ENCODE measurements at regions not wholly inside any gene's neighbourhood (a gene's known extent, or its start where the extent isn't known, plus 50 kb on each side); places are given as distances from the start of the nearest gene placed in this dataset.

DNA sequence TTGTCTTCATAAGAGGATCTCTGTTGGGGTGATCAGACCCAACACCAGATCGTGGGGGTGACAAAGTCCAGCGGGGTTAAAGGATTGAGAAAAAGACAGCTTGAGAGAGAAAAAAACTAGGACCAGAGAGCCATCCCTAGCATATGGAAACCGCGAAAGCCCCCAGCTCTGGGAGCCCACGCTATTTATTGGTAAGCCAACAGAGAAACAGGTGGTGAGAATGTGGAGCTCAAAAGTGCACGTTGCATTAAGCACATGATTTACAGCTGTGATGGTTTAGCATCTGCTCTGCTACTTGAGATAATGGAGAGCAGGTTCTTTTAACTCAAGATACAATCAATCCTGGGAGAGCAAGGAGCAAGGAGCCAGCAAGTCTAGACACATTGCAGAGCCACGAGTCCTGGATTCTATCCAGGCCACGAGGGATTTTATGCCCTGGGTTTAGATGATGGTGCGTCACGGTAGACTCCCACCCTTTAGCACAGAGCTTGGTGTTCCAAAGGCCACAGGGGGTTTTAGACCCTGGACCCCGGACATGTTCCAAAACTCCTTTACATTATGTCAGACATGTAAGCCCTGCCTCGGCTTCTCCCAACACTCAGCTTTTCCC is 755.2 kb upstream of the SORCS1 start:
- intact Hi-C loops (cut with micrococcal nuclease): no loop called here
- BruUV-seq (replicated peaks): no TSS peak
- TF ChIP-seq, protein P1, sequence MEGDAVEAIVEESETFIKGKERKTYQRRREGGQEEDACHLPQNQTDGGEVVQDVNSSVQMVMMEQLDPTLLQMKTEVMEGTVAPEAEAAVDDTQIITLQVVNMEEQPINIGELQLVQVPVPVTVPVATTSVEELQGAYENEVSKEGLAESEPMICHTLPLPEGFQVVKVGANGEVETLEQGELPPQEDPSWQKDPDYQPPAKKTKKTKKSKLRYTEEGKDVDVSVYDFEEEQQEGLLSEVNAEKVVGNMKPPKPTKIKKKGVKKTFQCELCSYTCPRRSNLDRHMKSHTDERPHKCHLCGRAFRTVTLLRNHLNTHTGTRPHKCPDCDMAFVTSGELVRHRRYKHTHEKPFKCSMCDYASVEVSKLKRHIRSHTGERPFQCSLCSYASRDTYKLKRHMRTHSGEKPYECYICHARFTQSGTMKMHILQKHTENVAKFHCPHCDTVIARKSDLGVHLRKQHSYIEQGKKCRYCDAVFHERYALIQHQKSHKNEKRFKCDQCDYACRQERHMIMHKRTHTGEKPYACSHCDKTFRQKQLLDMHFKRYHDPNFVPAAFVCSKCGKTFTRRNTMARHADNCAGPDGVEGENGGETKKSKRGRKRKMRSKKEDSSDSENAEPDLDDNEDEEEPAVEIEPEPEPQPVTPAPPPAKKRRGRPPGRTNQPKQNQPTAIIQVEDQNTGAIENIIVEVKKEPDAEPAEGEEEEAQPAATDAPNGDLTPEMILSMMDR (IDR thresholded peaks at IDR 0.05; ENCODE audit: unreplicated experiment): no peak
- no peaks in the 10 kb centered on the region for H3K9me3 Mint-ChIP-seq (ENCODE audit: unreplicated experiment)
- peaks cover 9% of the 10 kb centered on the region for H3K4me1 Mint-ChIP-seq (ENCODE audit: insufficient read depth, unreplicated experiment)
- no peak for DNase-seq (ENCODE audit: unreplicated experiment)
- POLR2A ChIA-PET: no interaction called here
- CTCF ChIA-PET: interaction anchor here (2.1 kb wide), 1 partner anchor 285 kb away, joined by 5 read pairs; no protein-coding TSS in a partner anchor
- no peaks in the 10 kb centered on the region for H3K27me3 Mint-ChIP-seq (ENCODE audit: insufficient read depth, unreplicated experiment)
- H3K4me3 Mint-ChIP-seq (ENCODE audit: unreplicated experiment): no peak overlapping the region
- no peaks in the 10 kb centered on the region for H3K36me3 Mint-ChIP-seq (ENCODE audit: insufficient read depth, unreplicated experiment)
- H3K27ac Mint-ChIP-seq (ENCODE audit: low read depth, unreplicated experiment): no peak overlapping the region

DNA sequence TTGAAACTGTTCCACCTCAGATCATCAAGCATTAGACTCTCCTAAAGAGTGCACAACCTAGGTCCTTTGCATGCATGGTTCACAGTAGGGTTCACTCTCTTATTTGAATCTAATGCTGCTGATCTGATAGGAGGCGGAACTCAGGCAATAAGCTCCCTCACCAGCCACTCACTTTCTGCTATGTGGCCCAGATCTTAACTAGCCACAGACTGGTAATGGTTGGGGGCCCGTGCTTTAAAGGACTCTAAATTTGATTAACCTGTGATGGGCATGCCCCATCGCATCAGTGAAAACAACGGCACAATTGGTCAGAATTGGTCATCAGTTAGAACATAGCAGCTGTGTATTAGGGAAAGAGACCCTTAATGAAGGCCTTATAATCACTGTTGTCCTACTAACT is 753.7 kb upstream of the SORCS1 start:
- H3K9me3 Mint-ChIP-seq (ENCODE audit: unreplicated experiment): no peaks in the 10 kb centered on the region
- DNase-seq (ENCODE audit: unreplicated experiment): no peak
- H3K4me3 Mint-ChIP-seq (ENCODE audit: unreplicated experiment): no peak overlapping the region
- H3K27me3 Mint-ChIP-seq (ENCODE audit: insufficient read depth, unreplicated experiment): no peaks in the 10 kb centered on the region
- POLR2A ChIA-PET: interaction anchor here (0.6 kb wide), 1 partner anchor 919 kb away, joined by 3 read pairs; no protein-coding TSS in a partner anchor
- TF ChIP-seq, protein P1 (IDR thresholded peaks at IDR 0.05; ENCODE audit: unreplicated experiment): no peak
- CTCF ChIA-PET: interaction anchor here (0.6 to 1.1 kb wide), 2 partner anchors 327 to 627 kb away, joined by 3 read pairs; no protein-coding TSS in a partner anchor
- H3K36me3 Mint-ChIP-seq (ENCODE audit: insufficient read depth, unreplicated experiment): no peaks in the 10 kb centered on the region
- H3K27ac Mint-ChIP-seq (ENCODE audit: low read depth, unreplicated experiment): no peak overlapping the region
- BruUV-seq (replicated peaks): no TSS peak
- H3K4me1 Mint-ChIP-seq (ENCODE audit: insufficient read depth, unreplicated experiment): peaks cover 9% of the 10 kb centered on the region
- intact Hi-C loops (cut with micrococcal nuclease): no loop called here

DNA sequence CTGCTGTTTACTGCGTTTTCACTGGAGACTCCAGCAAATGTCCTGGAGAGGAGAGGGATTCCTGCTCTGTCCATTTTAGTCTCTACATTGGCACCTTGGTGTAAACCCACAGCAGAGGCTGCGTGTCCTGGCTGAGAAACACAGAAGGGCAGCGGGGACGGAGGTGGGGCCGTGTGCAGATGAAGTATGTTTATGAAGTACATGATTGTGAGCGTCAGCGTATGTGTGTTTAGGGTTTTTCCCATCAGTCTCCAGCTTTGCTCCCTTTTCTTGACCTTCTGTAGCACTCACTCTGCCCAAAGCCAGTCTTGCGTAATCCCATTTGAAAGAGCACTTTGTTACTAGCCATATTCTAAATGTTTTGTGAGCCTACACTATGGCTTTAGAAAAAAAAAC is 750.7 kb upstream of the SORCS1 start:
- Mint-ChIP-seq H3K27ac (ENCODE audit: low read depth, unreplicated experiment) (no peak overlapping the region), H3K4me3 (ENCODE audit: unreplicated experiment) (peak overlapping the region; percentile 68), H3K27me3 (ENCODE audit: insufficient read depth, unreplicated experiment) (no peaks in the 10 kb centered on the region), H3K9me3 (ENCODE audit: unreplicated experiment) (no peaks in the 10 kb centered on the region), H3K4me1 (ENCODE audit: insufficient read depth, unreplicated experiment) (peaks cover 9% of the 10 kb centered on the region), H3K36me3 (ENCODE audit: insufficient read depth, unreplicated experiment) (no peaks in the 10 kb centered on the region)
- ChIA-PET CTCF (interaction anchor here (0.6 to 1.7 kb wide), 7 partner anchors 12 to 1446 kb away, joined by 3 to 4 read pairs (median 3); no protein-coding TSS in a partner anchor), POLR2A (interaction anchor here (1.6 kb wide), 1 partner anchor 57 kb away, joined by 5 read pairs; no protein-coding TSS in a partner anchor)
- BruUV-seq (replicated peaks): no TSS peak
- peak; percentile 57 for DNase-seq (ENCODE audit: unreplicated experiment)
- intact Hi-C loops (cut with micrococcal nuclease): loop anchor here (2.0 kb wide), 3 partner anchors 58 to 506 kb away; no protein-coding TSS in a partner anchor
- TF ChIP-seq, protein P1 (IDR thresholded peaks at IDR 0.05; ENCODE audit: unreplicated experiment): no peak

DNA sequence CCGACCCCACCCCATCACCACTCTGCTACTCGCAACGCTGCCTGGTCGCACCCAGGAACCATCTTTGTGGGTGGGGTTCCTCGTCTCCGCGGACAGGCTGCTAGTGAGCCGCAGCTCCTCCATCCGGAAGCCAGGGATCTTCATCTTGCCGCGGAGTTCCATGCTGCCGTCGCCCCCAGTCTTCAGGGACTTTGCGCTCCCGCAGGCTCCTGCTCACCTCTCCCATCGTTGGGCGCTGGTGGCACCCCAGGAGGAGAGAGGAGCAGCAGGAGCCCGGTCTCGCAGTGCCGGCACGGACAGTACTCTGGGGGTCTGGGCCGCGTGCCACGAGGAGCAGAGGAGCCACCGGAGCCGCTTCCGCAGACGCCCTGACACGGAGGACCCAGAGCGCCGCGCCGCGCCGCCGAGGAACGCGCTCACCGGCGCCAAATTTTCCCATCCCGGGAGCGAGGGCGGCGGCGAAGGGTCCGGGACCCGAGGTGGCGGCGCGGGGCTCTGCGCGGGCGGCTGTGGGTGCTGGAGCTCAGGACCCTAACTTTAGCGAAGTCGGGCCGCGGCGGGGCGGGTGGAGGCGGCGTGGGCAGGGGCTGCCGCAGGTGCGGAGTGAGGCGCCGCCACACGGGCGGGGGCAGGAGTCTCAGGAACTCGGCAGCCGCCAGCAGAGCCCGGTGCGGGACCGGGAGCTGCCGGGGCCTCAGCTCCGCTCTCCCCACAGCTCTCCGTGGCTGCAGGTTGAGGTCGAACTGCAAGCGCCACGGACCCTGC is 750.1 kb upstream of the SORCS1 start:
- Mint-ChIP-seq H3K9me3 (ENCODE audit: unreplicated experiment) (no peaks in the 10 kb centered on the region), H3K4me1 (ENCODE audit: insufficient read depth, unreplicated experiment) (peaks cover 9% of the 10 kb centered on the region), H3K4me3 (ENCODE audit: unreplicated experiment) (peak overlapping the region; percentile 68), H3K36me3 (ENCODE audit: insufficient read depth, unreplicated experiment) (no peaks in the 10 kb centered on the region), H3K27ac (ENCODE audit: low read depth, unreplicated experiment) (no peak overlapping the region), H3K27me3 (ENCODE audit: insufficient read depth, unreplicated experiment) (no peaks in the 10 kb centered on the region)
- TF ChIP-seq, protein P1 (IDR thresholded peaks at IDR 0.05; ENCODE audit: unreplicated experiment): no peak
- peak; percentile 9 for DNase-seq (ENCODE audit: unreplicated experiment)
- intact Hi-C loops (cut with micrococcal nuclease): loop anchor here (2.0 kb wide), 3 partner anchors 58 to 506 kb away; no protein-coding TSS in a partner anchor
- BruUV-seq (replicated peaks): no TSS peak
- ChIA-PET POLR2A (interaction anchor here (0.7 to 1.6 kb wide), 2 partner anchors 9 to 57 kb away, joined by 3 to 5 read pairs; no protein-coding TSS in a partner anchor), CTCF (interaction anchor here (0.6 to 1.7 kb wide), 3 partner anchors 12 to 1141 kb away, joined by 3 to 4 read pairs (median 4); no protein-coding TSS in a partner anchor)

Measured in MCF 10A (cell line).